Fibroblast of pulmonary artery (primary cell): ENCODE measurements at regions not wholly inside any gene's neighbourhood (a gene's known extent, or its start where the extent isn't known, plus 50 kb on each side); places are given as distances from the start of the nearest gene placed in this dataset.

Source experiments
- DNase-seq: peaks from one replicate; pipeline ENCODE4 v3.0.0-alpha.2; 2010; ENCODE audit warnings: low read depth
- H3K4me3 ChIP-seq: replicated peaks from 2 replicates; pipeline ENCODE4 v1.5.1; 2011; ENCODE audit warnings: low read depth, mild to moderate bottlenecking, control low read depth, low read length, moderate library complexity
- TF ChIP-seq, protein P1 (sequence below): IDR thresholded peaks from 2 replicates; pipeline ENCODE4 v1.5.1; 2011; ENCODE audit warnings: mild to moderate bottlenecking, control low read depth, low read length, inconsistent platforms; ENCODE audit errors: missing control alignments

DNA sequence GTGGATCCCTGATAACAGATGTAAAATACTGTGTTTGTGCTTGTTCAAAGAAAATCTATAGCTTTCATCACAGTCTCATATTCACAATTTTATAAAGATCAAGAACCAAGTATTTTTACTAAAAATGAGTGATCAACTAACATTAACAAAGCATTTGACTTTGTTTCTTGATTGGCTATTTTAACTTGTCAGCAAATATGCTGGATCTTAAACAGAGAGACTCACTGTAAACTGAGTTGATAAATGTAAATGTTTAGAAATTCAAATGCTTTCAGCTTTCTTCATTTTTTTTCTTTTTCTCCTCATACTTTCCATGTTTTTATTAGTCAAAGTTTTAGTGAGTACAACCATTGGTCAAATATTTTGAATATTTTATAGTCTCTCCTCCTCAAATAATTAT is 923.0 kb upstream of the NR2F2 start:
- TF ChIP-seq, protein P1, sequence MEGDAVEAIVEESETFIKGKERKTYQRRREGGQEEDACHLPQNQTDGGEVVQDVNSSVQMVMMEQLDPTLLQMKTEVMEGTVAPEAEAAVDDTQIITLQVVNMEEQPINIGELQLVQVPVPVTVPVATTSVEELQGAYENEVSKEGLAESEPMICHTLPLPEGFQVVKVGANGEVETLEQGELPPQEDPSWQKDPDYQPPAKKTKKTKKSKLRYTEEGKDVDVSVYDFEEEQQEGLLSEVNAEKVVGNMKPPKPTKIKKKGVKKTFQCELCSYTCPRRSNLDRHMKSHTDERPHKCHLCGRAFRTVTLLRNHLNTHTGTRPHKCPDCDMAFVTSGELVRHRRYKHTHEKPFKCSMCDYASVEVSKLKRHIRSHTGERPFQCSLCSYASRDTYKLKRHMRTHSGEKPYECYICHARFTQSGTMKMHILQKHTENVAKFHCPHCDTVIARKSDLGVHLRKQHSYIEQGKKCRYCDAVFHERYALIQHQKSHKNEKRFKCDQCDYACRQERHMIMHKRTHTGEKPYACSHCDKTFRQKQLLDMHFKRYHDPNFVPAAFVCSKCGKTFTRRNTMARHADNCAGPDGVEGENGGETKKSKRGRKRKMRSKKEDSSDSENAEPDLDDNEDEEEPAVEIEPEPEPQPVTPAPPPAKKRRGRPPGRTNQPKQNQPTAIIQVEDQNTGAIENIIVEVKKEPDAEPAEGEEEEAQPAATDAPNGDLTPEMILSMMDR, result no peak
- DNase-seq, result no peak
- H3K4me3 ChIP-seq, result no peak overlapping the region

DNA sequence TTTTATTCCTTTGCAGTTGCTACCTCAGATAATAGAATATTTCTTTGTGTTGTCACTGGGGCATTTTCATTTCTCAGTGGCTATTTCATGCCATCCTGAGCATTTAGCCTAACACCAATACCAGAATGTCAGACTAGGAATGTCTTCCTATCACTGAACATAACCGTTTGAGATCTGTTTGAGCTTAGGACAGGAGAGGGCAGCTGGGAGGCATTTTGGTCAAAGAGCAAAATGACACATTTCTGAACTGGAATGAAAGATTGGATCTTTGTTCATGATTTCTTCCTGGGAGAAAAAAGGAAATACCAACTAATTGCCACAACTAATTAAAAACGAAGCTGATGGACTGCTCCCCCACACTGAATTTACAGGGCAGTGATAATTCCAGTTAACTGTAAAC is 921.3 kb upstream of the NR2F2 start:
- no peak for DNase-seq
- TF ChIP-seq, protein P1, result no peak
- no peak overlapping the region for H3K4me3 ChIP-seq

DNA sequence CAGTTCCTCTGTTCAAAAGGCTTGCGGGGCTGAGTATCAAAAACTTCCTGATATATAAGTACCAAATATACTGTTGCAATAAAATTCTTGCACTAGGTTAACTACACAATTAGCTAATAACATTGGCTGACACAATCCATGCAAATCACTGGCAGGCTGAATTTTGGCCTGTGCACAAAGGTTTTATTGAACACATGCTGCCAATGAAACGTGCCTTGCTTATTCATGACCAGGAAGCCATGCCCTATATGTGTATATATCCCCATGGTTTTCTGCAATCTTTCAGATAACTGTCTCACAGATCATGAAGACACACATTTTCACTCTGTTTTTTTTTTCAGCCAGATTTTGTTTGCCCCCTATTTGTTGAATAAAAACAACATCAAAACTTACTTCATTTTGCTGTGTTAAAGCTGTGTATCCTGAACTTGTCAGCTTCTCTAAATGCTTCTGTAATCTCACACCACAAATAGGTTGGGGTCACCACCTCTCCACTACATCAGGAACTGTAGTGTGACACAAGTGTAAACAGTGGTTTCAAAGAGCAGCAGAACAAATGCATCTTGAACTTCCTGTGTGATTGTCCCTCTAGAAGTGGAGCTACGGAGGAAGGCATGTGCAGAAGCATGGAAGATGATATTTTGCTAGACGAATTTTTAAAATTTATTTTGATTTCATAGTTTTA is 920.7 kb upstream of the NR2F2 start:
- H3K4me3 ChIP-seq, result no peak overlapping the region
- no peak for DNase-seq
- TF ChIP-seq, protein P1, result no peak

DNA sequence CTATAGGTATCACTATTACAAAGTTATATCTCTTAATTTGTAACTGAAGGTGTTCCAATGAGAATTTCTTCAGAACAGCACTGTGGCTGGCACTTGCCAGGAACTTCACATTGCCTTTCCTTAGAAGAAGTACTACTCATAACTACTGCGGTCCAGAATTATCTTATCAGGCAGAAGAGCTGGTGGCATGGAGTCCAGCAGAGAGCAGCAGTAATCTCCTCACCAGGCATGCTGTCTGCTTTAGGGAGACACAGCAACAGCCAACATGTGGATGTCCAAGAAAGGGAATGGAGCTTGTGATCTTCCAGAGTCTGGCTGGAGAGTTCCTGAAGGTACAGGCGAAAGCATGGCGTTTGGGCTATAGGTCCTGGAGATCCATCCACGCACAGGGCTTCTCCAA is 919.7 kb upstream of the NR2F2 start:
- TF ChIP-seq, protein P1, result no peak
- H3K4me3 ChIP-seq, result no peak overlapping the region
- no peak for DNase-seq

DNA sequence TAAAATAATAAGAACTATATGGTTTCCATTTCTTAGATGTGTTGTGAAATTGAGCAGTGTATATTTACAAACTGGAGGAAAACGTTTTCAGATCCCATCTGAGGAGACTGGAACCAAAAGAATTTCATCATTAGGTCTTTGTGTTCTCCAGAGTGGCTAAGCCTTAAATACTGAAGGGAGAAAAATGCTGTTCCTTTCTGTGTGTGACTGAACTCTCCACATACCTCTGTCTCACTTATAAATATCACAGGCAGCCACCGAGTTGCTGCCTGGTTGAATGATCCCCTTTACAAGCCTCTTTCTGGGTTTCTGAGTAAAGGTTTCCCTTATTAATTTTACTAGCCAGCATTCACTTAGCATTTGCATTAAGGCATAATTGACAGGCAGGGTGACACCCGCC is 913.9 kb upstream of the NR2F2 start:
- no peak for DNase-seq
- no peak overlapping the region for H3K4me3 ChIP-seq
- TF ChIP-seq, protein P1, result no peak

DNA sequence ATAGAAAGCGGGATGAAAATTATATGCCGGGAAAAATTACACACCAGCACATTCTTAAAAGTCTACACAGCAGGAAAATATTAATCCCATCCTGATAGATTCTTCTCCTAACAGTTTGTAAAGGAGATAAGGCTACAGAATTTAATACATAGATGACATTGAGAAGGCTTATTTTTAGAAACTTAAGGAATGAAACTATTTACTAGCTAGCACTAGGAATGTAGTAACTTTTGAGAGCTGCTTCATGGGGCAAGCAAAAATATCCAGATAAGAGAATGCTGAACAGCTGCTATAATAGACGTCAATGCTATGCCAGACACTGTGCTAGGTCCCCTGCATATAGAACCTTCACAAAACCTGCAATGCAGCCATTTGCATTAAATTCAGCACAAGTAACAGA is 912.7 kb upstream of the NR2F2 start:
- TF ChIP-seq, protein P1, result no peak
- DNase-seq, result no peak

DNA sequence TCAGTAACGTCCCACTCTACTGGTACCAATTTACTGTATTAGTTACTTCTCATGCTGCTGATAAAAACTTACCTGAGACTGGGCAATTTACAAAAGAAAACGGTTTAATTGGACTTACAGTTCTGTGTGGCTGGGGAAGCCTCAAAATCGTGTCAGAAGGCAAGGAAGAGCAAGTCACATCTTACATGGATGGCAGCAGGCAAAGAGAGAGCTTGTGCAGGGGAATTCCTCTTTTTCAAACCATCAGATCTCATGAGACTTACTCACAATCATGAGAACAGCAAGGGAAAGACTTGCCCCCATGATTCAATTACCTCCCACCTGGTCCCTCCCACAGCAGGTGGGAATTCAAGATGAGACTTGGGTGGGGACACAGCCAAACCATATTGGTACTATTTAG is 908.2 kb upstream of the NR2F2 start:
- H3K4me3 ChIP-seq, result no peak overlapping the region
- TF ChIP-seq, protein P1, result no peak
- DNase-seq, result no peak

More for the DNA sequence above, 912.7 kb upstream of the NR2F2 start:
- H3K4me3 ChIP-seq, result no peak overlapping the region
